ENCODE measurements at regions not wholly inside any gene's neighbourhood (a gene's known extent, or its start where the extent isn't known, plus 50 kb on each side); places are given as distances from the start of the nearest gene placed in this dataset.

DNA sequence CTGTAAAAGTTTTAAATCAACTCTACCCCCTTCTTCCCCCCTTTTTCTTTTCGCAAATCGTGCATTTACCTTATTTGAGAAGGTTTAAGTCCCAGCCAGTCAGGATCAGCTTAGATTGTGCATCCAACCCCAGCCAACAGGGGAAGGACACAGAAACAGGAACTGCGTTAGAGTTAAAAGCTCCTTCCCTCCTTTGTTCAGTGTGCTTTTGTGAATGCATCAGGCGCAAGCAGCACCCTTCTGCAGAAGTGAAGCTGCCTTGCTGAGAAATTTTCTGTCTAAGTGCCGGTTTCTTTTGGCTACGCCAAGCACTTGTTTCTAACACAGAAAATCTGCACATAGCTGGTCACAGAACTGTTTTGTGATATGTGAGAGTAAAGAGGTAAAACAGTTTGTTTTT, 56.2 kb upstream of the PRRC2C start:
- TF ChIP-seq, protein P1, sequence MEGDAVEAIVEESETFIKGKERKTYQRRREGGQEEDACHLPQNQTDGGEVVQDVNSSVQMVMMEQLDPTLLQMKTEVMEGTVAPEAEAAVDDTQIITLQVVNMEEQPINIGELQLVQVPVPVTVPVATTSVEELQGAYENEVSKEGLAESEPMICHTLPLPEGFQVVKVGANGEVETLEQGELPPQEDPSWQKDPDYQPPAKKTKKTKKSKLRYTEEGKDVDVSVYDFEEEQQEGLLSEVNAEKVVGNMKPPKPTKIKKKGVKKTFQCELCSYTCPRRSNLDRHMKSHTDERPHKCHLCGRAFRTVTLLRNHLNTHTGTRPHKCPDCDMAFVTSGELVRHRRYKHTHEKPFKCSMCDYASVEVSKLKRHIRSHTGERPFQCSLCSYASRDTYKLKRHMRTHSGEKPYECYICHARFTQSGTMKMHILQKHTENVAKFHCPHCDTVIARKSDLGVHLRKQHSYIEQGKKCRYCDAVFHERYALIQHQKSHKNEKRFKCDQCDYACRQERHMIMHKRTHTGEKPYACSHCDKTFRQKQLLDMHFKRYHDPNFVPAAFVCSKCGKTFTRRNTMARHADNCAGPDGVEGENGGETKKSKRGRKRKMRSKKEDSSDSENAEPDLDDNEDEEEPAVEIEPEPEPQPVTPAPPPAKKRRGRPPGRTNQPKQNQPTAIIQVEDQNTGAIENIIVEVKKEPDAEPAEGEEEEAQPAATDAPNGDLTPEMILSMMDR (IDR thresholded peaks at IDR 0.05; ENCODE audit: low read depth, low read length, missing input control): no peak
- TF ChIP-seq, protein P2, sequence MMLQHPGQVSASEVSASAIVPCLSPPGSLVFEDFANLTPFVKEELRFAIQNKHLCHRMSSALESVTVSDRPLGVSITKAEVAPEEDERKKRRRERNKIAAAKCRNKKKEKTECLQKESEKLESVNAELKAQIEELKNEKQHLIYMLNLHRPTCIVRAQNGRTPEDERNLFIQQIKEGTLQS (IDR thresholded peaks at IDR 0.05): no peak
- no peak for TF ChIP-seq TAF1 (conservative IDR thresholded peaks at IDR 0.05)
